HG03135 (cell line): ENCODE measurements at regions not wholly inside any gene's neighbourhood (a gene's known extent, or its start where the extent isn't known, plus 50 kb on each side); places are given as distances from the start of the nearest gene placed in this dataset.
"Not testable (repeated sequence)": the region's sequence is repeated elsewhere in the genome, so short reads cannot be mapped to it uniquely, and the experiment has no call there.

Experiments
- ATAC-seq: cut with Tn5 transposase; IDR thresholded peaks from one replicate; pipeline ENCODE4 v1.9.1; 2021; ENCODE audit warnings: mild to moderate bottlenecking, moderate library complexity; ENCODE audit not compliant: unreplicated experiment

GRCh38 chr3:182486463-182486862 lies 306.8 kb upstream of the ATP11B start:
- no peak for ATAC-seq

- ATAC-seq = no peak
Observed at GRCh38 chr3:182487143-182487542, 306.2 kb upstream of the ATP11B start.

GRCh38 chr3:182487611-182488010 lies 305.7 kb upstream of the ATP11B start:
- ATAC-seq = no peak

GRCh38 chr3:182490596-182491491 lies 302.5 kb upstream of the ATP11B start:
- no peak for ATAC-seq

GRCh38 chr3:182491577-182491976 lies 301.7 kb upstream of the ATP11B start:
- ATAC-seq = no peak

- ATAC-seq = no peak
Observed at GRCh38 chr3:182492536-182492935, 300.8 kb upstream of the ATP11B start.

GRCh38 chr3:182500289-182500688 lies 293.0 kb upstream of the ATP11B start:
- no peak for ATAC-seq

- ATAC-seq = no peak
Observed at GRCh38 chr3:182501856-182502255, 291.4 kb upstream of the ATP11B start.

GRCh38 chr3:182503401-182503800 lies 289.9 kb upstream of the ATP11B start:
- ATAC-seq = no peak

- no peak for ATAC-seq
Observed at GRCh38 chr3:182508919-182509711, 284.2 kb upstream of the ATP11B start.

- no peak for ATAC-seq
Observed at GRCh38 chr3:182509844-182510460, 283.4 kb upstream of the ATP11B start.

- no peak for ATAC-seq
Observed at GRCh38 chr3:182514236-182514964, 278.9 kb upstream of the ATP11B start.

GRCh38 chr3:182516597-182517336 lies 276.5 kb upstream of the ATP11B start:
- no peak for ATAC-seq

GRCh38 chr3:182519569-182519968 lies 273.7 kb upstream of the ATP11B start:
- no peak for ATAC-seq

GRCh38 chr3:182521339-182521738 lies 272.0 kb upstream of the ATP11B start:
- ATAC-seq = no peak

GRCh38 chr3:182523424-182523823 lies 269.9 kb upstream of the ATP11B start:
- not testable (repeated sequence) for ATAC-seq

GRCh38 chr3:182523836-182524235 lies 269.5 kb upstream of the ATP11B start:
- no peak for ATAC-seq

GRCh38 chr3:182524711-182525401 lies 268.4 kb upstream of the ATP11B start:
- no peak for ATAC-seq

GRCh38 chr3:182525766-182526374 lies 267.4 kb upstream of the ATP11B start:
- no peak for ATAC-seq
